K562 (cell line): ENCODE measurements at regions not wholly inside any gene's neighbourhood (a gene's known extent, or its start where the extent isn't known, plus 50 kb on each side); places are given as distances from the start of the nearest gene placed in this dataset.
A peak's percentile ranks its signal among the peaks of the same experiment; 100 is the strongest.

Source experiments
- ATAC-seq: fragments of 200-7000 bp; cut with Tn5 transposase; 3 replicates; pipeline ENCODE4 v1.9.1; 2020; ENCODE audit warnings: moderate library complexity
- BruUV-seq: library from RNA; stranded (reverse); fragments of 400-500 nt; replicated peaks from 2 replicates; lab custom pipeline; 2021; lab: Mats Ljungman, UMichigan
- CTCF ChIA-PET: fragments of 300-600 bp; formaldehyde crosslinking; extraction: SDS; loops from one replicate; lab custom pipeline; 2021; ENCODE audit warnings: low intra/inter-chr PET ratio; lab: Yijun Ruan, JAX
- POLR2A ChIA-PET: fragments of 300-600, 350-650 bp; sonication (Branson Sonifier 250); formaldehyde crosslinking; extraction: SDS; loops from one replicate; lab custom pipeline; 2021; ENCODE audit warnings: antibody characterized with exemption, inconsistent platforms; lab: Yijun Ruan, JAX
- DNase-seq, 4 experiments: peaks; one replicate each; pipeline versions ENCODE4 v3.0.0 to v3.0.0-alpha.2; 2011 to 2018; ENCODE audit warnings: low spot score in 3 of 4, mixed read lengths in 3 of 4; ENCODE audit errors: extremely low read depth in 1 of 4
- FAIRE-seq: peaks from 2 replicates; lab custom pipeline; 2011; peaks lifted over from hg19 to GRCh38; lab: Jason Lieb, UNC
- H2AFZ ChIP-seq: 2 replicates; pipeline ENCODE4 v1.6.0; 2011; ENCODE audit warnings: low read depth, low read length, control low read depth, inconsistent platforms
- H3K27ac ChIP-seq: fragments of 200-600 bp; 3 replicates; pipeline ENCODE4 v1.8.0; 2011; ENCODE audit warnings: low read depth, mild to moderate bottlenecking, control low read depth, inconsistent platforms, low read length, moderate library complexity, mixed read lengths; ENCODE audit errors: extremely low read depth
- H3K27me3 ChIP-seq, 2 experiments: fragments of 300-600 bp in 1 of 2; 2 replicates in 1 of 2; 3 replicates in 1 of 2; pipeline versions ENCODE4 v1.6.0 to v1.8.0; 2011; ENCODE audit warnings: inconsistent platforms in 2 of 2, low read length in 2 of 2, mild to moderate bottlenecking in 1 of 2, mixed read lengths in 1 of 2, moderate library complexity in 1 of 2; ENCODE audit not compliant: control insufficient read depth in 2 of 2, insufficient read depth in 2 of 2
- H3K36me3 ChIP-seq: fragments of 300-600 bp; 3 replicates; pipeline ENCODE4 v1.8.0; 2011; ENCODE audit warnings: mild to moderate bottlenecking, low read length, inconsistent platforms; ENCODE audit not compliant: control insufficient read depth, insufficient read depth
- H3K4me1 ChIP-seq, 2 experiments: fragments of 200-600 bp in 1 of 2; replicated peaks in 1 of 2; 2 replicates in 1 of 2; 3 replicates in 1 of 2; pipeline versions ENCODE4 v1.5.1 to v1.8.0; 2011; ENCODE audit warnings: inconsistent platforms in 2 of 2, low read length in 2 of 2, mild to moderate bottlenecking in 1 of 2, mixed read lengths in 1 of 2, moderate library complexity in 1 of 2; ENCODE audit not compliant: control insufficient read depth in 2 of 2, insufficient read depth in 2 of 2
- H3K4me2 ChIP-seq: 2 replicates; pipeline ENCODE4 v1.6.1; 2011; ENCODE audit warnings: low read length, control low read depth, inconsistent platforms, mixed read lengths; ENCODE audit not compliant: insufficient read depth
- H3K4me3 ChIP-seq: fragments of 200-600 bp; sonication (generic), shearing (Covaris generic); 2 replicates; pipeline ENCODE4 v1.5.1; 2016; ENCODE audit warnings: control low read depth, inconsistent platforms
- H3K79me2 ChIP-seq: fragments of 200-600 bp; 3 replicates; pipeline ENCODE4 v1.8.0; 2011; ENCODE audit warnings: low read length, inconsistent platforms; ENCODE audit not compliant: control insufficient read depth, insufficient read depth
- H3K9ac ChIP-seq, 2 experiments: 2 replicates each; pipeline versions ENCODE4 v1.6.0 to v1.6.1; 2011; ENCODE audit warnings: low read depth in 2 of 2, low read length in 2 of 2, control low read depth in 1 of 2, inconsistent platforms in 1 of 2, mild to moderate bottlenecking in 1 of 2, mixed read lengths in 1 of 2; ENCODE audit not compliant: insufficient read depth in 1 of 2
- H3K9me1 ChIP-seq: one replicate; pipeline ENCODE4 v1.6.0; 2011; ENCODE audit warnings: inconsistent platforms, mild to moderate bottlenecking, low read length, moderate library complexity; ENCODE audit not compliant: control insufficient read depth, insufficient read depth
- H3K9me3 ChIP-seq: replicated peaks from 2 replicates; pipeline ENCODE4 v1.5.1; 2011; ENCODE audit warnings: low read depth, low read length, inconsistent platforms; ENCODE audit not compliant: control insufficient read depth, insufficient read depth
- H4K20me1 ChIP-seq: replicated peaks from 2 replicates; pipeline ENCODE4 v1.6.1; 2011; ENCODE audit warnings: low read length, inconsistent platforms, mixed read lengths; ENCODE audit not compliant: control insufficient read depth, insufficient read depth
- CEBPG ChIP-seq, 3 experiments: fragments of 200-800 bp in 1 of 3; sonication (Bioruptor generic) in 1 of 3; sonication (generic) in 1 of 3; formaldehyde crosslinking in 1 of 3; IDR thresholded peaks in 2 of 3; conservative IDR thresholded peaks in 1 of 3; 2 replicates each; pipeline versions ENCODE4 v1.6.1 to v1.8.0; 2016 to 2022; ENCODE audit warnings: missing compliant biosample characterization in 2 of 3, missing genetic modification characterization in 2 of 3, mild to moderate bottlenecking in 1 of 3, missing genetic modification reagents in 1 of 3
- ETV6 ChIP-seq, 3 experiments: fragments of 150-350 bp in 1 of 3; sonication (generic) in 1 of 3; formaldehyde crosslinking in 1 of 3; IDR thresholded peaks; 2 replicates each; pipeline versions ENCODE4 v1.6.1 to v1.8.0; 2014 to 2022; ENCODE audit warnings: borderline replicate concordance in 2 of 3, low read depth in 2 of 3, antibody characterized with exemption in 1 of 3, low read length in 1 of 3, mild to moderate bottlenecking in 1 of 3, missing genetic modification reagents in 1 of 3
- KAT8 ChIP-seq: fragments of 450-650 bp; IDR thresholded peaks from 2 replicates; pipeline ENCODE4 v1.6.1; 2016; ENCODE audit warnings: low read depth, mild to moderate bottlenecking
- SOX6 ChIP-seq: fragments of 450-650 bp; IDR thresholded peaks from 2 replicates; pipeline ENCODE4 v1.6.1; 2014; ENCODE audit warnings: mild to moderate bottlenecking
- ZFP30 ChIP-seq: fragments of 250-450 bp; sonication (Bioruptor Pico); IDR thresholded peaks from 2 replicates; pipeline ENCODE4 v1.8.0; 2022; ENCODE audit warnings: moderate library complexity, mild to moderate bottlenecking, inconsistent platforms, borderline replicate concordance
- WGBS: fragments of 100-300 bp; shearing (Covaris generic); methylation state at CpG from one replicate; pipeline ENCODE4 v1.1.6; 2016; ENCODE audit warnings: low coverage, mixed read lengths; ENCODE audit not compliant: insufficient coverage; ENCODE audit errors: missing lambda C conversion rate; 5-methylcytosine and 5-hydroxymethylcytosine counted together
- in situ Hi-C: fragments of 300-500 bp; cut with MboI; formaldehyde crosslinking; loops from 4 replicates; pipeline ENCODE4 v1.15.0; 2018; ENCODE audit warnings: inconsistent platforms, mixed read lengths
- intact Hi-C: fragments of 100-400 bp; cut with micrococcal nuclease; formaldehyde crosslinking; loops from 2 replicates; pipeline ENCODE4 v1.14.2; 2022
- TF ChIP-seq, protein P1 (sequence below): fragments of 450-650 bp; IDR thresholded peaks from 2 replicates; pipeline ENCODE4 v1.6.1; 2016

DNA sequence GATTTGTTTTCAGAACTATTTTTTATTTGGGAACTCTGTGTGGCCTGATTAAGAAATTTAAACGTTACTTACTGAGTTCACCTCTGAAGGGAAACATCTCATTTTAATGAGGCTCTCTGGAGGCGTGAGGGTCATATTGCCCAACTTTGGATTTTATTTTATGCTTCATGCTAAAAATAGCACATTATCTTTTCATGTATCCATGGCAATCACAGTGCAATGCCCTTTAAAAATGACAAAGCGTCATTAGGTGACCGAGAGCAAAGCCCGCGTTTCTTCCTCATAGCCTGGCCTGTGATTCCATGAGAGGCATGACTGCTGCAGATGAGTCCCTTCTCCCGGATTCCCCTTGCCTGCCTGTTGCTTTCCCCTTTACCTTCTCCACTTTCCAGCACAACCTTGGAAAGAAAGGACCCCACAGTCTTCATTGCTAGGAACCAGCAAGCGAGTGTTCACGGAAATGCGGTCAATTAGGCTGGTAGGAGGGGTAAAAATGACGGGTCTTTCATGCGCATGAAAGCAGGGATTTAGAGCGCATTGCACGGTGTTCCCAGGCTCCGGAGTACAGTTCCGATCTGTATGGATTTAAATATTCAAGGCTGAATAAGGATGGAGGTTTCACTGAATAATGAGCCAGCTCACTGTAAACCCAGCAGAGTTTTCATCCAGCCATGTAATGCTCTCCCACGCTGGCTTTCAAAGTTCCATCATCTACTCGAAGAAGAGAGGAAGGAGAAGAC, 98.2 kb upstream of the PITRM1 start:
- H3K4me2 ChIP-seq, result no peak overlapping the region
- no peak for TF ChIP-seq ETV6 (IDR thresholded peaks at IDR 0.05; ENCODE audit: borderline replicate concordance in 1 of 2, low read depth in 2 of 2, low read length in 1 of 2)
- no peak for TF ChIP-seq ETV6 (CRISPR knock-in tag; IDR thresholded peaks at IDR 0.05; ENCODE audit: borderline replicate concordance)
- no peak for TF ChIP-seq SOX6
- TF ChIP-seq, protein P1, sequence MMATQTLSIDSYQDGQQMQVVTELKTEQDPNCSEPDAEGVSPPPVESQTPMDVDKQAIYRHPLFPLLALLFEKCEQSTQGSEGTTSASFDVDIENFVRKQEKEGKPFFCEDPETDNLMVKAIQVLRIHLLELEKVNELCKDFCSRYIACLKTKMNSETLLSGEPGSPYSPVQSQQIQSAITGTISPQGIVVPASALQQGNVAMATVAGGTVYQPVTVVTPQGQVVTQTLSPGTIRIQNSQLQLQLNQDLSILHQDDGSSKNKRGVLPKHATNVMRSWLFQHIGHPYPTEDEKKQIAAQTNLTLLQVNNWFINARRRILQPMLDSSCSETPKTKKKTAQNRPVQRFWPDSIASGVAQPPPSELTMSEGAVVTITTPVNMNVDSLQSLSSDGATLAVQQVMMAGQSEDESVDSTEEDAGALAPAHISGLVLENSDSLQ, result no peak
- TF ChIP-seq KAT8, result no peak
- TF ChIP-seq CEBPG (CRISPR knock-in tag; IDR thresholded peaks at IDR 0.05), result no peak
- TF ChIP-seq CEBPG (tag; conservative IDR thresholded peaks at IDR 0.05 in 1 of 2, IDR thresholded peaks at IDR 0.05 in 1 of 2), result peak in 1 of 2 experiments; percentile 37; a peak in 1 of 4 replicates
- TF ChIP-seq ZFP30 (CRISPR knock-in tag), result no peak
- no TSS peak for BruUV-seq
- no peaks in the 10 kb centered on the region for H3K79me2 ChIP-seq
- no peak for FAIRE-seq
- H3K36me3 ChIP-seq, result no peaks in the 10 kb centered on the region
- no peak overlapping the region for H3K4me3 ChIP-seq
- H3K9me3 ChIP-seq, result no peaks in the 10 kb centered on the region
- DNase-seq, result no peak
- H3K27ac ChIP-seq, result no peak overlapping the region
- no peak for ATAC-seq
- H2AFZ ChIP-seq, result no peak overlapping the region
- in situ Hi-C loops (no loop called here), intact Hi-C loops (no loop called here)
- peaks cover 58 to 64% of the 10 kb centered on the region in 2 experiments for H3K27me3 ChIP-seq
- no peaks in the 10 kb centered on the region for H3K4me1 ChIP-seq
- no peak overlapping the region for H3K9ac ChIP-seq
- POLR2A ChIA-PET, result interaction anchor here (0.6 kb wide), 1 partner anchor 20 kb away, joined by 3 read pairs; no protein-coding TSS in a partner anchor
- no peaks in the 10 kb centered on the region for H4K20me1 ChIP-seq
- no peaks in the 10 kb centered on the region for H3K9me1 ChIP-seq
- CTCF ChIA-PET, result interaction anchor here (0.6 kb wide), 1 partner anchor 480 kb away, joined by 3 read pairs; no protein-coding TSS in a partner anchor
- 5% methylated on average over 18 of the region's 18 CpGs for WGBS
